Liver (tissue), 8 donors: ENCODE measurements at regions not wholly inside any gene's neighbourhood (a gene's known extent, or its start where the extent isn't known, plus 50 kb on each side); places are given as distances from the start of the nearest gene placed in this dataset.

Experiments used
- DNase-seq: peaks from one replicate; pipeline ENCODE4 v3.0.0-alpha.2; 2017; ENCODE audit warnings: low spot score
- H3K27ac ChIP-seq, 2 donors: one replicate each; pipeline ENCODE4 v1.7.0; 2013; ENCODE audit warnings: inconsistent platforms in 2 of 2, low read length in 2 of 2, control low read depth in 1 of 2, low read depth in 1 of 2, mild to moderate bottlenecking in 1 of 2
- H3K27me3 ChIP-seq, 4 donors: one replicate each; pipeline versions ENCODE4 v1.6.1 to v1.7.0; 2013; ENCODE audit warnings: low read length in 3 of 4, inconsistent platforms in 1 of 4, mild to moderate bottlenecking in 1 of 4, moderate library complexity in 1 of 4; ENCODE audit not compliant: control insufficient read depth in 4 of 4, insufficient read depth in 4 of 4
- H3K36me3 ChIP-seq, 4 donors: one replicate each; pipeline versions ENCODE4 v1.6.1 to v1.7.0; 2013; ENCODE audit warnings: low read length in 3 of 4, mild to moderate bottlenecking in 3 of 4, low read depth in 1 of 4, moderate library complexity in 1 of 4; ENCODE audit not compliant: control insufficient read depth in 4 of 4, insufficient read depth in 3 of 4
- H3K4me1 ChIP-seq, 4 donors: one replicate each; pipeline versions ENCODE4 v1.6.1 to v1.7.0; 2013; ENCODE audit warnings: low read length in 3 of 4, mild to moderate bottlenecking in 3 of 4, moderate library complexity in 1 of 4; ENCODE audit not compliant: control insufficient read depth in 4 of 4, insufficient read depth in 4 of 4
- H3K4me3 ChIP-seq, 3 donors: one replicate each; pipeline versions ENCODE4 v1.6.1 to v1.7.0; 2013; ENCODE audit warnings: low read length in 3 of 3, control low read depth in 1 of 3, low read depth in 1 of 3, mild to moderate bottlenecking in 1 of 3
- H3K9ac ChIP-seq, 2 donors: one replicate each; pipeline ENCODE4 v1.7.0; 2013; ENCODE audit warnings: low read length in 2 of 2, mild to moderate bottlenecking in 2 of 2, moderate library complexity in 2 of 2, control low read depth in 1 of 2, low read depth in 1 of 2
- H3K9me3 ChIP-seq, 4 donors: one replicate each; pipeline versions ENCODE4 v1.6.1 to v1.7.0; 2013; ENCODE audit warnings: low read length in 3 of 4; ENCODE audit not compliant: control insufficient read depth in 4 of 4
- ATF3 ChIP-seq: IDR thresholded peaks from 2 replicates; pipeline ENCODE4 v1.6.1; 2016; ENCODE audit warnings: antibody characterized with exemption
- CTCF ChIP-seq: fragments of 150-350 bp; IDR thresholded peaks from 2 replicates; pipeline ENCODE4 v1.5.1; 2017; ENCODE audit warnings: improper control_type of control experiment, low read depth, low read length; ENCODE audit not compliant: missing input control
- EGR1 ChIP-seq, 2 donors: IDR thresholded peaks; 2 replicates each; pipeline ENCODE4 v1.6.1; 2016 to 2018; ENCODE audit warnings: antibody characterized with exemption in 2 of 2, low read depth in 2 of 2
- FOXA1 ChIP-seq: IDR thresholded peaks from 2 replicates; pipeline ENCODE4 v1.6.1; 2016; ENCODE audit warnings: antibody characterized with exemption
- FOXA2 ChIP-seq: IDR thresholded peaks from 2 replicates; pipeline ENCODE4 v1.6.1; 2016; ENCODE audit warnings: antibody characterized with exemption
- GABPA ChIP-seq, 2 donors: IDR thresholded peaks in 1 of 2; conservative IDR thresholded peaks in 1 of 2; 2 replicates each; pipeline ENCODE4 v1.6.1; 2016; ENCODE audit warnings: antibody characterized with exemption in 2 of 2, mild to moderate bottlenecking in 1 of 2, moderate library complexity in 1 of 2
- HNF4A ChIP-seq, 2 donors: conservative IDR thresholded peaks; 2 replicates each; pipeline ENCODE4 v1.6.1; 2016; ENCODE audit warnings: antibody characterized with exemption in 2 of 2, mild to moderate bottlenecking in 2 of 2
- HNF4G ChIP-seq: IDR thresholded peaks from 2 replicates; pipeline ENCODE4 v1.6.1; 2016; ENCODE audit warnings: antibody characterized with exemption
- MAX ChIP-seq: IDR thresholded peaks from 2 replicates; pipeline ENCODE4 v1.6.1; 2016; ENCODE audit warnings: antibody characterized with exemption
- NR2F2 ChIP-seq: IDR thresholded peaks from 2 replicates; pipeline ENCODE4 v1.6.1; 2016; ENCODE audit warnings: antibody characterized with exemption
- REST ChIP-seq: IDR thresholded peaks from 2 replicates; pipeline ENCODE4 v1.6.1; 2016; ENCODE audit warnings: antibody characterized with exemption, mild to moderate bottlenecking
- RXRA ChIP-seq, 2 donors: IDR thresholded peaks; 2 replicates each; pipeline ENCODE4 v1.6.1; 2017 to 2018; ENCODE audit warnings: antibody characterized with exemption in 2 of 2, mild to moderate bottlenecking in 1 of 2
- SP1 ChIP-seq: IDR thresholded peaks from 2 replicates; pipeline ENCODE4 v1.6.1; 2018; ENCODE audit warnings: antibody characterized with exemption, mild to moderate bottlenecking
- YY1 ChIP-seq: IDR thresholded peaks from 2 replicates; pipeline ENCODE4 v1.6.1; 2016; ENCODE audit warnings: antibody characterized with exemption, mild to moderate bottlenecking
- ZBTB33 ChIP-seq: IDR thresholded peaks from 2 replicates; pipeline ENCODE4 v1.6.1; 2016; ENCODE audit warnings: antibody characterized with exemption
- WGBS: extraction: QIAGEN DNeasy Blood & Tissue Kit; methylation state at CpG from one replicate; pipeline ENCODE4 v1.1.7; 2013; 5-methylcytosine and 5-hydroxymethylcytosine counted together
- donor health status: healthy.
- donor health status: healthy.
- donor health status: healthy.
- donor health status: healthy.
- donor health status: healthy.

- Histone ChIP-seq H3K4me3 (no peak overlapping the region), H3K27me3 (no peaks in the 10 kb centered on the region), H3K9ac (no peak overlapping the region), H3K36me3 (no peaks in the 10 kb centered on the region), H3K9me3 (no peaks in the 10 kb centered on the region), H3K4me1 (peaks cover 10 to 24% (median 17%) of the 10 kb centered on the region in 4 donors), H3K27ac (peak overlapping the region in 1 of 2 donors; percentile 10)
- TF ChIP-seq RXRA (IDR thresholded peaks at IDR 0.05) (no peak), GABPA (IDR thresholded peaks at IDR 0.05 in 1 of 2, conservative IDR thresholded peaks at IDR 0.05 in 1 of 2) (no peak), ZBTB33 (no peak), FOXA1 (no peak), CTCF (no peak), HNF4G (no peak), FOXA2 (no peak), YY1 (no peak)
- DNase-seq = no peak
- whole genome bisulfite sequencing = 88% methylated on average over 16 of the region's 16 CpGs
These were observed 87.1 kb downstream of the CEBPB start for GRCh38 chr20:50277460-50278376.

- no peak for DNase-seq
- 83% methylated on average over 5 of the region's 5 CpGs for WGBS
- peaks cover 5 to 21% (median 15%) of the 10 kb centered on the region in 4 donors for H3K4me1 ChIP-seq
- no peak overlapping the region for H3K4me3 ChIP-seq
- TF ChIP-seq EGR1 (IDR thresholded peaks at IDR 0.05; ENCODE audit: low read depth in 2 of 2) (no peak), REST (no peak), NR2F2 (no peak), SP1 (no peak), ZBTB33 (no peak), ATF3 (no peak), CTCF (no peak), RXRA (IDR thresholded peaks at IDR 0.05) (no peak), HNF4A (conservative IDR thresholded peaks at IDR 0.05) (no peak), GABPA (IDR thresholded peaks at IDR 0.05 in 1 of 2, conservative IDR thresholded peaks at IDR 0.05 in 1 of 2) (no peak), FOXA2 (no peak), YY1 (no peak), MAX (no peak)
- H3K9ac ChIP-seq = no peak overlapping the region
- H3K27ac ChIP-seq = peak overlapping the region; percentile 43 to 59
- H3K36me3 ChIP-seq = no peaks in the 10 kb centered on the region
- H3K27me3 ChIP-seq = no peaks in the 10 kb centered on the region
- no peaks in the 10 kb centered on the region for H3K9me3 ChIP-seq
These were observed 87.7 kb downstream of the CEBPB start for GRCh38 chr20:50278377-50278683.
